HEK293 (cell line): ENCODE measurements at regions not wholly inside any gene's neighbourhood (a gene's known extent, or its start where the extent isn't known, plus 50 kb on each side); places are given as distances from the start of the nearest gene placed in this dataset.

Source experiments
- CTCF ChIA-PET: fragments of 350-600 bp; formaldehyde crosslinking; extraction: SDS; loops from one replicate; lab custom pipeline; 2021; ENCODE audit warnings: antibody characterized with exemption; lab: Yijun Ruan, JAX
- POLR2A ChIA-PET: fragments of 300-600 bp; formaldehyde crosslinking; extraction: SDS; loops from one replicate; lab custom pipeline; 2020; ENCODE audit warnings: antibody characterized with exemption, inconsistent platforms; lab: Yijun Ruan, JAX
- H3K27ac ChIP-seq: fragments of 200-500 bp; sonication (Bioruptor generic); 2 replicates; pipeline ENCODE4 v1.5.1; 2014; ENCODE audit warnings: low read depth, low read length, control low read depth, inconsistent platforms; ENCODE audit errors: extremely low read depth
- H3K36me3 ChIP-seq, 2 experiments: fragments of 200-500 bp in 1 of 2; sonication (Bioruptor generic) in 1 of 2; 1 replicate in 1 of 2; 2 replicates in 1 of 2; pipeline ENCODE4 v1.5.1; 2014 to 2017; ENCODE audit warnings: inconsistent platforms in 2 of 2, low read length in 2 of 2; ENCODE audit not compliant: control insufficient read depth in 2 of 2, insufficient read depth in 1 of 2
- H3K4me1 ChIP-seq: fragments of 200-500 bp; sonication (Bioruptor generic); 2 replicates; pipeline ENCODE4 v1.5.1; 2014; ENCODE audit warnings: mild to moderate bottlenecking, low read length, inconsistent platforms; ENCODE audit not compliant: control insufficient read depth, insufficient read depth
- H3K4me3 ChIP-seq: 2 replicates; pipeline ENCODE4 v1.5.1; 2011; ENCODE audit warnings: low read depth, mild to moderate bottlenecking, control low read depth, low read length, moderate library complexity
- H3K9me3 ChIP-seq: fragments of 200-500 bp; sonication (Bioruptor generic); 2 replicates; pipeline ENCODE4 v1.5.1; 2014; ENCODE audit warnings: low read depth, low read length, inconsistent platforms; ENCODE audit not compliant: control insufficient read depth, insufficient read depth
- FEZF1 ChIP-seq: fragments of 450-650 bp; formaldehyde crosslinking; IDR thresholded peaks from 2 replicates; pipeline ENCODE4 v1.5.1; 2016; ENCODE audit warnings: missing biosample characterization, missing genetic modification characterization
- GLI2 ChIP-seq: fragments of 450-650 bp; formaldehyde crosslinking; IDR thresholded peaks from 2 replicates; pipeline ENCODE4; 2017; ENCODE audit warnings: missing biosample characterization, missing genetic modification characterization, low read depth, borderline replicate concordance
- GLI4 ChIP-seq: fragments of 450-650 bp; formaldehyde crosslinking; IDR thresholded peaks from 2 replicates; pipeline ENCODE4 v1.5.1; 2016; ENCODE audit warnings: missing biosample characterization, missing genetic modification characterization
- GLIS2 ChIP-seq: fragments of 450-650 bp; formaldehyde crosslinking; IDR thresholded peaks from 2 replicates; pipeline ENCODE4 v1.5.1; 2016; ENCODE audit warnings: missing biosample characterization, missing genetic modification characterization
- SP7 ChIP-seq: fragments of 450-650 bp; formaldehyde crosslinking; IDR thresholded peaks from 2 replicates; pipeline ENCODE4 v1.5.1; 2016; ENCODE audit warnings: missing biosample characterization, missing genetic modification characterization
- TRIM28 ChIP-seq: IDR thresholded peaks from 2 replicates; pipeline ENCODE4 v1.6.1; 2011; ENCODE audit warnings: low read length, control low read depth, borderline replicate concordance
- ZBTB17 ChIP-seq: fragments of 450-650 bp; formaldehyde crosslinking; IDR thresholded peaks from 2 replicates; pipeline ENCODE4 v1.5.1; 2016; ENCODE audit warnings: missing biosample characterization, missing genetic modification characterization
- ZBTB21 ChIP-seq: fragments of 450-650 bp; formaldehyde crosslinking; IDR thresholded peaks from 2 replicates; pipeline ENCODE4 v1.5.1; 2017; ENCODE audit warnings: missing biosample characterization, missing genetic modification characterization
- ZBTB8A ChIP-seq: fragments of 450-650 bp; formaldehyde crosslinking; IDR thresholded peaks from 2 replicates; pipeline ENCODE4 v1.5.1; 2016; ENCODE audit warnings: missing biosample characterization, missing genetic modification characterization
- ZNF184 ChIP-seq: fragments of 450-650 bp; IDR thresholded peaks from 2 replicates; pipeline ENCODE4 v1.5.1; 2018; ENCODE audit warnings: missing biosample characterization, mild to moderate bottlenecking, missing genetic modification characterization
- ZNF23 ChIP-seq: fragments of 450-650 bp; formaldehyde crosslinking; IDR thresholded peaks from 2 replicates; pipeline ENCODE4 v1.5.1; 2016; ENCODE audit warnings: missing biosample characterization, missing genetic modification characterization, borderline replicate concordance
- ZNF324 ChIP-seq: fragments of 450-650 bp; formaldehyde crosslinking; IDR thresholded peaks from 2 replicates; pipeline ENCODE4 v1.5.1; 2016; ENCODE audit warnings: missing biosample characterization, missing genetic modification characterization
- ZNF335 ChIP-seq: fragments of 450-650 bp; formaldehyde crosslinking; conservative IDR thresholded peaks from 2 replicates; pipeline ENCODE4 v1.5.1; 2016; ENCODE audit warnings: missing biosample characterization, missing genetic modification characterization
- ZNF48 ChIP-seq: fragments of 450-650 bp; formaldehyde crosslinking; IDR thresholded peaks from 2 replicates; pipeline ENCODE4 v1.5.1; 2016; ENCODE audit warnings: missing biosample characterization, missing genetic modification characterization
- ZNF658 ChIP-seq: fragments of 450-650 bp; formaldehyde crosslinking; IDR thresholded peaks from 2 replicates; pipeline ENCODE4; 2016; ENCODE audit warnings: missing biosample characterization, missing genetic modification characterization
- ZNF677 ChIP-seq: fragments of 450-650 bp; IDR thresholded peaks from 2 replicates; pipeline ENCODE4 v1.5.0; 2018; ENCODE audit warnings: missing biosample characterization, mild to moderate bottlenecking, missing genetic modification characterization, moderate library complexity
- TF ChIP-seq, protein P1 (sequence below): fragments of 450-650 bp; formaldehyde crosslinking; IDR thresholded peaks from 2 replicates; pipeline ENCODE4 v1.5.1; 2016; ENCODE audit warnings: missing biosample characterization, missing genetic modification characterization, low read depth
- TF ChIP-seq, protein P2 (sequence below): fragments of 450-650 bp; formaldehyde crosslinking; IDR thresholded peaks from 2 replicates; pipeline ENCODE4 v1.5.1; 2016; ENCODE audit warnings: missing biosample characterization, missing genetic modification characterization, low read depth
- TF ChIP-seq, protein P3 (sequence below): fragments of 450-650 bp; formaldehyde crosslinking; IDR thresholded peaks from 2 replicates; pipeline ENCODE4 v1.5.1; 2016; ENCODE audit warnings: missing biosample characterization, missing genetic modification characterization

DNA sequence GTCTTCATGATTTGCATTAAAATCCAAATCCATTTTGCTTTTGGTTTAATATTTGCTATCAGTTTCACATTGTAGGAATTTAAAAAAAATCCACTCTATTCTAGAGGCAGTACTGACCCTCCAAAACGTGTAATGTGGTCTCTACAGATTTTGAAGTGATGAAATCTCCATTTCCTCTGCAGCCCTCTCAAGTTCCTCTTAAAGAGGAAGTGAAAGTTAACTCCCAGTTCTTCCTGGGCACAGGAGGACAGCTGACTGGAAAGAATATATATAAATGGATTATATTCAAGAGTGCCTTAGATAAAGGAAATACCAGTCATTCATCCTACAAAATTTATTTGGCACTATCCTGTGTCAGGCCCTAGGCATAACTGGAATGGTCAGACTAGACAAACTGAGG, 83.5 kb upstream of the PLCL2 start:
- H3K27ac ChIP-seq: no peak overlapping the region
- H3K4me1 ChIP-seq: no peaks in the 10 kb centered on the region
- H3K9me3 ChIP-seq: no peaks in the 10 kb centered on the region
- CTCF ChIA-PET: interaction anchor here (1.2 kb wide), 1 partner anchor 13 kb away, joined by 3 read pairs; no protein-coding TSS in a partner anchor
- no peaks in the 10 kb centered on the region for H3K36me3 ChIP-seq
- POLR2A ChIA-PET: no interaction called here
- no peak overlapping the region for H3K4me3 ChIP-seq
- TF ChIP-seq ZNF324 (tag by site-specific recombination) (no peak), GLI4 (no peak), ZNF23 (no peak), GLI2 (tag by site-specific recombination) (no peak), ZNF184 (tag by site-specific recombination) (no peak), TRIM28 (no peak), FEZF1 (tag by site-specific recombination) (no peak), ZNF335 (no peak), ZNF48 (tag by site-specific recombination) (no peak), GLIS2 (no peak), ZNF658 (tag by site-specific recombination) (no peak)

DNA sequence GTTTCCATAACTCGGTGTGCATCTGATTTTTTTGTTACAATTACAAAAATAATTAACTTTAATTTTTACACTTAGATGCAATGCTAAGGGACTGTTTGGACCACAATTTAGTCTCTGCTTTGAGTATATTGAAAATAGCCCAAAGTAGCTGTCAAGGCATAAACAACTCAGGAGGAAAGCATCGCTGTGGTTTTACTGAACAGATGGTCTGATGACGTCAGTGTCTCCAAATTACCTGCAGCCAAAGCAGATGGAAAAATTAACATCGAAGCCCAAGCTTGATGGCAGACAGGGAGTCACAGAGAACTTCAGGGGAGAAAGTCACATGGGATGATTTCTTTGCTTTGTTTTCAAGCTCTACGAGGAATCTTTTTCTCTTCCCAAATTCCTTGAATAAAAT, 83.1 kb upstream of the PLCL2 start:
- POLR2A ChIA-PET: interaction anchor here (0.7 kb wide), 1 partner anchor 26 kb away, joined by 3 read pairs; no protein-coding TSS in a partner anchor
- no peaks in the 10 kb centered on the region for H3K4me1 ChIP-seq
- H3K4me3 ChIP-seq: no peak overlapping the region
- TF ChIP-seq, protein P1, sequence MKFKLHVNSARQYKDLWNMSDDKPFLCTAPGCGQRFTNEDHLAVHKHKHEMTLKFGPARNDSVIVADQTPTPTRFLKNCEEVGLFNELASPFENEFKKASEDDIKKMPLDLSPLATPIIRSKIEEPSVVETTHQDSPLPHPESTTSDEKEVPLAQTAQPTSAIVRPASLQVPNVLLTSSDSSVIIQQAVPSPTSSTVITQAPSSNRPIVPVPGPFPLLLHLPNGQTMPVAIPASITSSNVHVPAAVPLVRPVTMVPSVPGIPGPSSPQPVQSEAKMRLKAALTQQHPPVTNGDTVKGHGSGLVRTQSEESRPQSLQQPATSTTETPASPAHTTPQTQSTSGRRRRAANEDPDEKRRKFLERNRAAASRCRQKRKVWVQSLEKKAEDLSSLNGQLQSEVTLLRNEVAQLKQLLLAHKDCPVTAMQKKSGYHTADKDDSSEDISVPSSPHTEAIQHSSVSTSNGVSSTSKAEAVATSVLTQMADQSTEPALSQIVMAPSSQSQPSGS (tag by site-specific recombination): peak; percentile 68
- TF ChIP-seq ZBTB17 (tag by site-specific recombination): peak; percentile 25; the same call in 1 of the 2 replicates
- no peak for TF ChIP-seq ZNF677 (tag by site-specific recombination)
- TF ChIP-seq, protein P2, sequence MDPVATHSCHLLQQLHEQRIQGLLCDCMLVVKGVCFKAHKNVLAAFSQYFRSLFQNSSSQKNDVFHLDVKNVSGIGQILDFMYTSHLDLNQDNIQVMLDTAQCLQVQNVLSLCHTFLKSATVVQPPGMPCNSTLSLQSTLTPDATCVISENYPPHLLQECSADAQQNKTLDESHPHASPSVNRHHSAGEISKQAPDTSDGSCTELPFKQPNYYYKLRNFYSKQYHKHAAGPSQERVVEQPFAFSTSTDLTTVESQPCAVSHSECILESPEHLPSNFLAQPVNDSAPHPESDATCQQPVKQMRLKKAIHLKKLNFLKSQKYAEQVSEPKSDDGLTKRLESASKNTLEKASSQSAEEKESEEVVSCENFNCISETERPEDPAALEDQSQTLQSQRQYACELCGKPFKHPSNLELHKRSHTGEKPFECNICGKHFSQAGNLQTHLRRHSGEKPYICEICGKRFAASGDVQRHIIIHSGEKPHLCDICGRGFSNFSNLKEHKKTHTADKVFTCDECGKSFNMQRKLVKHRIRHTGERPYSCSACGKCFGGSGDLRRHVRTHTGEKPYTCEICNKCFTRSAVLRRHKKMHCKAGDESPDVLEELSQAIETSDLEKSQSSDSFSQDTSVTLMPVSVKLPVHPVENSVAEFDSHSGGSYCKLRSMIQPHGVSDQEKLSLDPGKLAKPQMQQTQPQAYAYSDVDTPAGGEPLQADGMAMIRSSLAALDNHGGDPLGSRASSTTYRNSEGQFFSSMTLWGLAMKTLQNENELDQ: no peak
- TF ChIP-seq, protein P3, sequence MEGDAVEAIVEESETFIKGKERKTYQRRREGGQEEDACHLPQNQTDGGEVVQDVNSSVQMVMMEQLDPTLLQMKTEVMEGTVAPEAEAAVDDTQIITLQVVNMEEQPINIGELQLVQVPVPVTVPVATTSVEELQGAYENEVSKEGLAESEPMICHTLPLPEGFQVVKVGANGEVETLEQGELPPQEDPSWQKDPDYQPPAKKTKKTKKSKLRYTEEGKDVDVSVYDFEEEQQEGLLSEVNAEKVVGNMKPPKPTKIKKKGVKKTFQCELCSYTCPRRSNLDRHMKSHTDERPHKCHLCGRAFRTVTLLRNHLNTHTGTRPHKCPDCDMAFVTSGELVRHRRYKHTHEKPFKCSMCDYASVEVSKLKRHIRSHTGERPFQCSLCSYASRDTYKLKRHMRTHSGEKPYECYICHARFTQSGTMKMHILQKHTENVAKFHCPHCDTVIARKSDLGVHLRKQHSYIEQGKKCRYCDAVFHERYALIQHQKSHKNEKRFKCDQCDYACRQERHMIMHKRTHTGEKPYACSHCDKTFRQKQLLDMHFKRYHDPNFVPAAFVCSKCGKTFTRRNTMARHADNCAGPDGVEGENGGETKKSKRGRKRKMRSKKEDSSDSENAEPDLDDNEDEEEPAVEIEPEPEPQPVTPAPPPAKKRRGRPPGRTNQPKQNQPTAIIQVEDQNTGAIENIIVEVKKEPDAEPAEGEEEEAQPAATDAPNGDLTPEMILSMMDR (tag by site-specific recombination): no peak
- no peak for TF ChIP-seq ZBTB8A (tag by site-specific recombination)
- no peak for TF ChIP-seq SP7 (tag by site-specific recombination)
- peak; percentile 36; the same call in 1 of the 2 replicates for TF ChIP-seq ZBTB21 (tag by site-specific recombination)
- no peaks in the 10 kb centered on the region for H3K36me3 ChIP-seq
- no peaks in the 10 kb centered on the region for H3K9me3 ChIP-seq
- CTCF ChIA-PET: interaction anchor here (0.5 to 1.2 kb wide), 2 partner anchors 14 to 27 kb away, joined by 3 read pairs; no protein-coding TSS in a partner anchor
- H3K27ac ChIP-seq: no peak overlapping the region
